ENCODE measurements at regions not wholly inside any gene's neighbourhood (a gene's known extent, or its start where the extent isn't known, plus 50 kb on each side); places are given as distances from the start of the nearest gene placed in this dataset.

- TF ChIP-seq, protein P1, sequence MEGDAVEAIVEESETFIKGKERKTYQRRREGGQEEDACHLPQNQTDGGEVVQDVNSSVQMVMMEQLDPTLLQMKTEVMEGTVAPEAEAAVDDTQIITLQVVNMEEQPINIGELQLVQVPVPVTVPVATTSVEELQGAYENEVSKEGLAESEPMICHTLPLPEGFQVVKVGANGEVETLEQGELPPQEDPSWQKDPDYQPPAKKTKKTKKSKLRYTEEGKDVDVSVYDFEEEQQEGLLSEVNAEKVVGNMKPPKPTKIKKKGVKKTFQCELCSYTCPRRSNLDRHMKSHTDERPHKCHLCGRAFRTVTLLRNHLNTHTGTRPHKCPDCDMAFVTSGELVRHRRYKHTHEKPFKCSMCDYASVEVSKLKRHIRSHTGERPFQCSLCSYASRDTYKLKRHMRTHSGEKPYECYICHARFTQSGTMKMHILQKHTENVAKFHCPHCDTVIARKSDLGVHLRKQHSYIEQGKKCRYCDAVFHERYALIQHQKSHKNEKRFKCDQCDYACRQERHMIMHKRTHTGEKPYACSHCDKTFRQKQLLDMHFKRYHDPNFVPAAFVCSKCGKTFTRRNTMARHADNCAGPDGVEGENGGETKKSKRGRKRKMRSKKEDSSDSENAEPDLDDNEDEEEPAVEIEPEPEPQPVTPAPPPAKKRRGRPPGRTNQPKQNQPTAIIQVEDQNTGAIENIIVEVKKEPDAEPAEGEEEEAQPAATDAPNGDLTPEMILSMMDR (conservative IDR thresholded peaks at IDR 0.05), result no peak
- peak overlapping the region; percentile 66; the same call in 1 of the 2 replicates for H3K27ac ChIP-seq
Measured at GRCh38 chr12:115470977-115471376, 787.0 kb upstream of the TBX3 start.

DNA sequence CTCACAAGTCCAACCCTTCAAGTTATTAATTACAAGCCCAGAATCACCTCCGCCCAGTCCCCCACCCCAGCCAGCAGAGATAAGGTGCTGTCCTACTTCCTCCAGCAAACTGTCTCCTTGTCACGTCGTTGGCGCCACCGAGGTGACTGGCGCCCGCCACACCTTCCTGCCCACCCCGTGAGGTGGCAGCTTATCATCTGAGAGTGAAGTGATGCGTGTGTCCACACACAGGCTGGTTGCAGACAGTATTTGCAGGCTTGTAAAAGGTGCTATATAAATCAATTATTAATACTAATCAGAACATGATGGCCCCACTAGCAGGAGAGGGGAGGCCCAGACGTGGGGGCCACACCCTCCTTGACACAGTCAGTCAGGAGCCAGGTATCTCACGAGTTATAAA lies 786.6 kb upstream of the TBX3 start:
- TF ChIP-seq, protein P1 (conservative IDR thresholded peaks at IDR 0.05), result no peak
- H3K27ac ChIP-seq, result peak overlapping the region; percentile 66; the same call in 1 of the 2 replicates

DNA sequence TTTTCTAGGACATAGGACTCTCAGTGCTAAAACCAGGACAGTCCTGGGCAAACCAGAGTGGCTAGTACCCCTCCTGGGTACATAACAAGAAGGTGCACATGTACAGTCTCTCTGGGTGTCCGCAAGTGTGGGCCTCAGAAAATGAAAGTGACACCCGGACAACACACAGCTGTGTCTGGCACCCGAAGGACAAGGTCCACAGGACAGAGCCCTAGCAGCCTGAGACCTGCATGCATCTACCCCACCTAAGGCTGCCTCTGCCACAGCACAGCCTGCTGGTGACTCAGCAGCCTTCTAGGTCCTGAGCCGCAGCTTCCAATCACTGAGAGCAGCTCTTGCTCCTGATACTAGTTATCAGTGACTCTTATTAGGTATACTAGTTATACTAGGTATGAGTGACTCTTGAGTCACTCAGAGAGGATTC lies 784.1 kb upstream of the TBX3 start:
- no peak overlapping the region for H3K27ac ChIP-seq

GRCh38 chr12:115467531-115467930 lies 783.6 kb upstream of the TBX3 start:
- no peak overlapping the region for H3K27ac ChIP-seq

More for the DNA sequence above, 784.1 kb upstream of the TBX3 start:
- TF ChIP-seq, protein P1 (conservative IDR thresholded peaks at IDR 0.05), result peak; percentile 45

DNA sequence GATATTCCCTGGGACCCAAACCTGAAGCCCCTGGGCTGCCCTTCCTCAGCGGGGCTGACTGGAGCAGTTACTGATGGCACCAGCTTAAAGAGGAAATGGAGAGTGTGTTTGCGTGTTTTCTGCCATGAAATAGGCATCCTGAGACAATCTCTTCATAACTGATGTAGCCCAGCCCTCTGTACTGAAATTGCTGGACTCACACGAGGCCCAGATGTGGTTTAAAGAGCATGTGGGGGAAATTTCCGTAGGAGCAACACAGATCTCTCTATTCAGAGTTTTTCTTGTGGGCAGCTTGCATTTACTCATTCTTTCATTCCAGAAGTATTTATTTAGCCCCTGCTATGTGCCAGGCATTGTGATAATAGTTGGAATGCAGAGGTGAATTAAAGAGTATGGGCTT lies 782.1 kb upstream of the TBX3 start:
- TF ChIP-seq, protein P1 (conservative IDR thresholded peaks at IDR 0.05), result no peak
- H3K27ac ChIP-seq, result no peak overlapping the region

More at GRCh38 chr12:115467531-115467930, 783.6 kb upstream of the TBX3 start:
- TF ChIP-seq, protein P1 (conservative IDR thresholded peaks at IDR 0.05), result no peak

GRCh38 chr12:115464661-115465060 lies 780.7 kb upstream of the TBX3 start:
- TF ChIP-seq, protein P1 (conservative IDR thresholded peaks at IDR 0.05), result no peak
- 0 out of 2 replicates have a peak overlapping the region, but pooled peaks have one; percentile 25 for H3K27ac ChIP-seq

DNA sequence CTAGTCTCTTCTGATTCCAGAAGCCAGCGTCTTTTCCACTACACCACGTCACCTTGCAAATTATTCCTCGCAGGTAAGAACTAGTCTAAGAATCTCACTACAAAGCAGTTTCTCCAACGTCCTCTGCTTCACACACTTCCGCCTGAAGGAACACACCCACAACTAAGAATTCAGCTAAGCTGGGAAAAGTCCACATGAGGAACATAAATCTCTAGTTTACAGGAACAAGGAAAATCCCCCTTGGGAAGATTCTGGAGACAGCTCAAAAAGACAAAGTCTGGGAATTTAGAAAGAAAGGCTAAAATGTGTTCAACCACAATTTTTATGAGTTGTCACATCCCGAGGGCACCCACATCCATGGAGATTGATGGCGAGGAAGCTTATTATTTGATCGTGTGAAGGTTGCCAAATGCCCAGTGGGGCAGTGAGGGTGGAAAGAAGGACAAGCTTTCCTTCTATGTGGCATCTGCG lies 780.2 kb upstream of the TBX3 start:
- peak overlapping the region; percentile 25; the same call in 1 of the 2 replicates for H3K27ac ChIP-seq
- TF ChIP-seq, protein P1 (conservative IDR thresholded peaks at IDR 0.05), result no peak
